Fibroblast of skin of back (primary cell): ENCODE measurements at regions not wholly inside any gene's neighbourhood (a gene's known extent, or its start where the extent isn't known, plus 50 kb on each side); places are given as distances from the start of the nearest gene placed in this dataset.
A peak's percentile ranks its signal among the peaks of the same experiment; 100 is the strongest.

Source experiments
- DNase-seq: peaks from one replicate; pipeline ENCODE4 v3.0.0-alpha.2; 2013

DNA sequence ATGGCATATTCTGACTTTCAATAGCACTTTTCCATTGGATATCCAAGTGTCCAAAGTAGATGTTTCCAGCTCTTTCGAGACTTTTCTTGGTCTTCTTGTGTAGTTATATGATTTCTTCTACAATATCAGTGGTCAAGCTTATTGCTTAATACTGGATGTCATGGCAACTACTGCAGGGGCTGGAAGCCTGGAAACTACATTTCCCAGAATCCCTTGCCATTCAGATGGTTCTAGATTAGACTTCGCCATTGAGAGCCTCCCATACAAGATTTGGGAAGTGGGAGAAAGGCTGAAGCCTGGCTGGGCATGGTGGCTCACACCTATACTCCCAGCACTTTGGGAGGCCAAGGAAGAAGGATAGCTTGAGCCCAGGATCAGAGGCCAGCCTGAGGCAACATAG is 153.6 kb downstream of the C16orf95 start:
- no peak for DNase-seq

- no peak for DNase-seq
These were observed 152.0 kb downstream of the C16orf95 start for GRCh38 chr16:87165151-87165550.

DNA sequence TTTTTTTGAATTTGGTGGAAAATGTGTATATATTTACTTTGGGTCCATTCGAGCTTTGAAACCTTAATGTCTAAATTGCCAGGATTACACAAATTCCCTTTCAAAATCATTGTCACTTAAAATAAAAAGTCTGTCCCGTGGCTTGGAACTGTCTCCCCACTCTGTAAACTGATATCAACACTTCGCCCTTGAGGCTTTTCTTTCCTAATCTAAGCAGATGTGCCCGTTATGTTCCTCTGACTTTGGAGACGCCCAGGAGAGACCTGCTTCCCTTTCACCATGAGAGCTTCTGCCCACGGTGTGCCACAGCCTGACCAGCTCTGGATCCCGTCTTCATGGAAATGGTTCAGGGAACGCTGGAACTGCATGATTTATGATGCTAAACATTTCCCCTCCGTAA is 151.3 kb downstream of the C16orf95 start:
- no peak for DNase-seq

DNA sequence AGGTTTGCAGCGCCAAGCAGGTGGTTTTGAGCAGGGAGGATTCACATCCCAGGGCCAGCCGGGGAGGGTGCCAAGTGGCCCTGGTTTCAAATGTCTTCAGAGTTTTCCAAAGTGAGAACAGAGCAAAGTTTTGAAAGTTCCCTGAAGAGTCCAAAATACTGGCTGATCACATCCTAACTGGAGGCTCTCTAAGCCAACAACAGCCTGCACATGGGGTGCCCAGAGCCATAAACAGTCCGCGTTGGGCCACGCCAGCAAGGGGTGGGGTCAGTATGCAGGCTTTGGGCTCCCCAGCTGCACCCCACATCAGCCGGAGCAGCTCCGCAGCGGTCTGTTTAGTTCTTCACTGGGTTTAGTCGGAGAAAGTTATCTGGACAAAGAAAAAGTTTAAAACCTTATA is 150.9 kb downstream of the C16orf95 start:
- DNase-seq, result no peak

GRCh38 chr16:87166934-87167333 is 150.3 kb downstream of the C16orf95 start:
- no peak for DNase-seq

DNA sequence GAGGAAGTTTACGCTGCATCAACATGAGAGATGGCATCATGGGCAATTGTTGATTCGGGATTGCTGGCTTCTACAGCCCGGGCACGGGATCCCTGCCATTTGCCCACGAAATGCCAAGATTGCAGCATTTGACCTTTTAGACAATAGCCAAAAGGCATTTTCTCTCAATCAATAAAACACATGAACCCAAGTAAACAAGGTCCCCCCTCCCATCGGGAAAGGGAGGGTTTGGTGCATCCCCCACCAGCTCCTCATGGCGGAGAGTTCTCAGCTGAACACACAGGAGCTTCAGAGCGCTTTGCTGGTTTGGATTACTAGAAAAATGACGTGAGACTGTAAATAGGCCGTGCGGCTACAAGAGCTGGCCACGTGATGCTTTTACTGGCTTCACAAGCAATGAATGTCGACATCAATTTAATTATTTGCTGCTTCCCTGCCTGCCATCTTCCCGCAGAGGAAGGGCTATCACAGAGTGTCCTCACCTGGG is 147.6 kb downstream of the C16orf95 start:
- DNase-seq, result no peak

DNA sequence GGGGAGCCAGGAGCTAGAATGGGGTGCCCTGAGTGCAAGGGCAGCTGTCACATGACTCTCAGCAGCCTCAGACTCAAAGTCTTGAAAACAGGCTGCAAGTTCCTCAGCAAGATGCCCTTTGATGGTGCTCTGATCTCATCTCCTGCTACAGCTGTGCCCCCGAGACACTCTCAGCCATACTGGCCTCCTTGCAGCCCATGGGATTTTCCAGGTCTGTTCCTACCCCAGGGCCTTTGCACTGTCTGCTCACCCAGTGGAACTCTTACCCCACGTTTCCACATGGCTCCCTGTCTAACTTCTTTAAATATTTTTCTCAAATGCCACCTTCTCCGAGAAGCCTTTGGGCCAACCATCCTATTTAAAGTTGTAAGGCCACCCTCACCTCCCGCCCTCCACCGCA is 146.9 kb downstream of the C16orf95 start:
- no peak for DNase-seq

DNA sequence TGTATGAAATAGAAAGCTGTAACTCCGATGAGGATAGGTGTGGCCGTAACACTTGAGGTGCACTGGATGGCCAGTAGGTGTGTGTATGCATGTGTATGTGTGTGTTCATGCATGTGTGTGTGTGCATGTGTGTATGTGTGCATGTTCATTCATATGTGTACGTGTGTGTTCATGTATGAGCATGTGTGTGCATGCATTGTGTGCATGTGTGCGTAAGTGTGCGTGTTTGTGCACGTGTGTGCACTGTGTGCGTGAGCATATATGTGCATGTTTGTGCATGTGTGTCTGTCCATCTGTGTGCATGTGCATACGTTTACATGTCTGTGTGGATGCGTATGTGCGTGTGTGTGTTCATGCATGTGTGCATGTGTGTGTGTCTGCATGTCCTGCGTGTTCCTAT is 145.5 kb downstream of the C16orf95 start:
- DNase-seq, result no peak

GRCh38 chr16:87172632-87173031 is 144.6 kb downstream of the C16orf95 start:
- DNase-seq, result no peak

DNA sequence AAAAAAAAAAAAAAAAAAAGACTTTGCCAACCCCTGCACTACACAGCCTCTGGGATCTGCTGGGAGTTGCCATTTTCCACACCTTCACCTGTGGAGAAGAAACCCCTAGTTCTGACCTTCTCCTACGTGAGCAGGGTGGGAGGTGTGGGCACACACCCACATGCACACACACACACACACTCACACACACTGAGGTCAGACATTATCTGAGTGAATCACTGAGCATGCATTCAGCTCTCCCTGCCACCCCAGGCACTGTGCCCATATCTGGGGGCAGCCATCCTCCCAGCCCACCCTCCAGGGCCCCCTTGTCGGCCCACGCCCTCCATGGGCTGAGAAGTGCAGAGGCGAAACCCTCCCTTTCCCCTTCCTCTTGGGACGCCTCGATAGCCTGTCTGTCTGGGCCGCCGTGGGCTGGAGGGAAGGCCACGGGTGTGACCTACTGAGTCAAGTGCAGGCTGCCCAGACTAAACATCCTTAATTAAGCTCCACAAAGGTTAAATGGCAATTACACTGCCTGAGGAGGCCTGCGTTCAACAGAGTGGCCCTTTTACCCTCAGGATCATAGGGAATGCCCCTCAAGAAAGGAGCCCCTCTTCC is 143.8 kb downstream of the C16orf95 start:
- DNase-seq, result peak; percentile 22

DNA sequence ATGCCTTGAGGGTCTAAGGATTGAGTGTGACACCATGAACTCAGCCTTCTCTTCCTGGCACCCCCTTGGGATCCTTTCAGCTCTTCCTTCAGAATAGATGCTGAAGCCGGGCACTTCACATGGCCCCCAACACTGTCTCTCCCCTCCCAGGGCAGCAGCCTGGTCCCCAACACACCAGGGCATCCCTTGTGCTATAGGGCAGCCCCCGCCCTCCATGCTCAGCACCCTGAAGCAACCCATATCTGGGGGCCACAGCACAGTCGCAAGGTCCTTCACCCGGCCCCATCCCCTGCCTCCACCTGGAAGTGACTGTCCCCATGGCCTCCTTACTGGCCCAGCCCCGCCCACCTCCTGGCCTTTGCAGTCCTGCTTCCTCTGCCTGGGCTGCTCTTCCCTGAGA is 143.1 kb downstream of the C16orf95 start:
- no peak for DNase-seq

GRCh38 chr16:87176735-87177134 is 140.5 kb downstream of the C16orf95 start:
- DNase-seq, result no peak

GRCh38 chr16:87177673-87178072 is 139.5 kb downstream of the C16orf95 start:
- no peak for DNase-seq

DNA sequence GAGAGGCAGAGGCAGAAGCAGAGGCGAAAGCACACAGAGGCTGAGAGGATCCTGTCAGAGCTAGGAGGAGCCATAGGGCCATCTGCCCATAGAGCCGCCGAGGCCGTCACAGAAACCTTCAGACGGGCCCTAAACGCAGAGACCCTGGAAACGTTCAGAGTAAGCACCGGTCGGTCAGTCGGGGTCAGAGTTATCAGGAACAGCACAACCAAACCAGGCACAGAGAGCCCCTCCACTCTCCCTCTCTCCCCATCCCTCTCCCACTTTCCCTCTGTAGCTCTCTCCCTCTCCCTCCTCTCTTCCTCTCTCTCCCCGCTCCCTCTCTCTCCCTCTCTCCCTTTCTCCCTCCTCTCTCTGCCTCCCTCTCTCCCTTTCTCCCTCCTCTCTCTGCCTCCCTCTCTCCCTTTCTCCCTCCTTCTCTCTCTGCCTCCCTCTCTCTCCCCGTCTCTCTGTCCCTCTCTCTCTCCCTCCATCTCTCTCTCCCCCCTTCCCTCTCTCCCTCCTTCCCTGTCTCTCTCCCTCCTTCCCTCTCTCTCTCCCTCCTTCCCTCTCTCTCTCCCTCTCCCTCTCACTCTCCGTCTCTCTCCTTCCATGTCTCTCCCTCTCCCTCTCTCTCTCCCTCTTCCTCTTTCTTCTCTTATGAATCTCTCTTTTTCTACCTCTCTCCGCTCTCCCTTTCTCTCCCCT is 138.9 kb downstream of the C16orf95 start:
- DNase-seq, result peak; percentile 42

DNA sequence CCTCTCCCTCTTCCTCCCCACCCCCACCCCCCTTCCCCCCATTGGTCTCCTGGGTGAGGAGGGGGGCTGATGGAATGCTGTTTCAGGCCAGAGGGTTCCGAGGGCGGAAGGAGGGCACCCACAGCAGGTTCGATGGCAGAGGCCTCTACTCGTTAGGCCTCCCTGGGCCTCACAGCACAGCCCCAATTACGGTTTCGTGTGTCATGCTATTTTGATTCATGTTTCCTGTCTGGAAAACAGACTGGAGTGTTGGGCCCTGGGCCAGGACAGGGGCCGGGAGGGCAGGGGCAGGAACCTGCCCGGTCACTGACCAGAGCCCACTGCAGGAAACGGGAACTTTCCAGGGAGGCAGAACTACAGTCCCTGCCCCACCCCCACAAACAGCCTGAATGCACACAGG is 138.2 kb downstream of the C16orf95 start:
- DNase-seq, result peak; percentile 83

GRCh38 chr16:87180069-87180468 is 137.1 kb downstream of the C16orf95 start:
- DNase-seq, result peak; percentile 31

GRCh38 chr16:87182759-87183158 is 134.4 kb downstream of the C16orf95 start:
- no peak for DNase-seq

DNA sequence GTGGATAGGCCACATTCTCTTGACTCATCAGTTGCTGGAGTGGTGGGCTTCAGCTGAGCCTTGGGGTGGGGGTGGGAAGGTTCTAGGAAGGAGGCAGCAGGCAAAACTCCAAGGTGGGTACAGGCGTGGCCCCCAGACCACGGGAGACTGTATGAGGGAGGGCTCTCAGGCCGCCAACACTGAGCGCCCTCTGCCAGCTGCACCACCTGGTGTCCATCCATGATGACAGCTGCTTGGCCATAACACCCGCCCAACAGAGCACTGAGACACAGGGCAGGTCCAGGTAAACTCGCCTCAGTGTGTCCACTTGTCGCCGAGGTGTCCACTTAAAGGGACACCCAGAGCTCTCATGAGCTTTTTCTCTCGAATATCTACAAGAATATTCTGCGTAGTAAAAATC is 133.5 kb downstream of the C16orf95 start:
- no peak for DNase-seq

DNA sequence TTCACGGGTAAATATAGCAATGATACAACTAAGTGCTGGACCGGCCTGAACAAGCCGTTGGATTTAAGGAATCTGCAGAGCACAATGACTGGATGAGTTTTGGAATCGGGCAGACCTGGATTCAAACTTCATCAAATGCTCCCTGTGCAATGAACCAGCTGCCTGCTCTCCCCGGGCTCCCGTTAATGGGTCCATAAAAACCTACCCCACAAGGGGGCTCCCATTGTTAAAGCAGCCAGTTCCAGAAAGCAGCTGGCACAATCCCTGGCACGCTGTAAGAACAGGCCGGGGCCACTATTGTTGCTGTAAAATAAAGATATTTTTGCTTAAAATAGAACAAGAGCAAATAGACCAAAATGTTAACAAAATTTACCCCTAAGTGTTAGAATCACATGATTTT is 131.9 kb downstream of the C16orf95 start:
- DNase-seq, result no peak

DNA sequence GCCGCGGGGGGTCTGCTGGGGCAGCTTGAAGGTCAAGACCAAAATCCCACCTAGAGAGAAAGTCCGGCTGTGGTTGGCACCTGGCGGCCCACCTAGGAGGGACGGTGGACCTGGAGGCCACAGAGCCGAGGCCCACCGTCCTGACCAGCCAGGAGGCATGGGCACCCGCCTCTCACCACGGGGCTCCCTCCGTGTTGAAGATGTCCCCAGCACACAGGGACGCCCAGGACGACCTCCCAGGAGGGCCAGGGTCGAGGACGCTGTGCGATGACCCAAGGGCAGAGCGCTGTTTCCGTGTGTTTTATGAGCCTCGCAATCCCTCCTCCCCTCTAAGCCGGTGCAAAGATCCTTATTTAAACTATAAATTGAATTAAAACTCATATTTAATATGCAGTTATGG is 131.2 kb downstream of the C16orf95 start:
- DNase-seq, result no peak

DNA sequence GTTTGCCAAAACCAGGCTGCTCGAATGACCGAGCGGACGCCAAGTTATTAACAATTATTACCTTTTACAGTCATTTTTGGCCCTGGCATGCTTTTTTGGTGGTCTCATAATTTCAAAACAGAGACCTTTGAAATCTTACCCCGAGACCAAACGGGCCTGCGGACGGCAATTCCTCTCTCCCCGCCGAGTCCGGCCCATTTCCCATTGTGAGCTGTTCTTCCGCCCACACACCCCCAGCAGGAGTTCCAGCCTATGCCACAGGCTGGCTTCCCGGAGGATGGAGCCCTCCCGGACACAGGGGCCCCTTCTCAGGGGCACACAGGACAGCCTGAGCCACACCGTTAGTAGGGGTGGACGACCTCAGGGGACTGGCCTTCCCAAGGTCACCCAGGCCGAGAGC is 130.7 kb downstream of the C16orf95 start:
- no peak for DNase-seq

DNA sequence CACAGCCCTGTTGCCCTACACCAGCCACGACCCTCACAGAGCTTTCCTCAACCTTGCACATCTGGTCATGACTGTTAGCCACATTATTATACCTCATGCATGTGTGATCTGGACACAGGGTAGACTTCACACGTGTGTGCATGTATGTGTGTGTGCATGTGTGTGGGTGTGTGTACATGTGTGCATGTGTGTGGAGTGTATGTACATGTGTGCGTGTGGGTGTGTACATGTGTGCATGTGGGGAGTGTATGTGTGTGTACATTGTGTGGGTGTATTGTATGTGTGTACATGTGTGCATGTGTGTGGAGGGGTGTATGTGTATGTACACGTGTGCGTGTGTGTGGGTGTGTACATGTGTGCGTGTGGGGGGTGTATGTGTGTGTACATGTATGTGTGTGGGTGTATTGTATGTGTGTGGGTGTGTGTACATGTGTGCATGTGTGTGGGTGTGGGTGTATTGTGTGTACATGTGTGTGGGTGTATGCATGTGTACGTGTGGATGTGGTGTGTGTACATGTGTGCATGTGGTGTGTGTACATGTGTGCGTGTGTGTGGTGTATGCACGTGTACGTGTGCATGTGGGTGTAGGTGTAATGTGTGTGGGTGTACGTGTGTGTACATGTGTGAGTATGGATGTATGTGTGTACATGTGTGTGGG is 130.2 kb downstream of the C16orf95 start:
- DNase-seq, result no peak

DNA sequence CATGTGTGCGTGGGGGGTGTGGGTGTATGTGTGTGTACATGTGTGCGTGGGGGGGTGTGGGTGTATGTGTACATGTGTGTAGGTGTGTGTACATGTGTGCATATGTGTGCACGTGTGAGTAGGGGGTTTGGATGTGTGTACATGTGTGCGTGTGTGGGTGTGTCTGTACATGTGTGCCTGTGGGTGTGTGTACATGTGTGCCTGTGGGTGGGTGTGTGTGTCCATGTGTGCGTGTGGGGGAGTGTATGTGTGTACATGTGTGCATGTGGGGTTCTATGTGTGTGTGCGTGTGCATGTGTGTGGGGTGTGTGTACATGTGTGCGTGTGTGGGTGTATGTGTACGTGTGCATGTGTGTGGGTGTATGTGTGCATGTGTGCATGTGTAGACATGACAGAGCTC is 129.1 kb downstream of the C16orf95 start:
- no peak for DNase-seq

GRCh38 chr16:87189426-87189825 is 127.8 kb downstream of the C16orf95 start:
- DNase-seq, result no peak
